ENCODE measurements at regions not wholly inside any gene's neighbourhood (a gene's known extent, or its start where the extent isn't known, plus 50 kb on each side); places are given as distances from the start of the nearest gene placed in this dataset.
"Not testable (repeated sequence)": the region's sequence is repeated elsewhere in the genome, so short reads cannot be mapped to it uniquely, and the experiment has no call there.

GRCh38 chr11:43172477-43172876 is 139.3 kb upstream of the API5 start:
- H4K20me1 ChIP-seq (ENCODE audit: insufficient read depth, low read length) = no peaks in the 10 kb centered on the region
- H3K9ac ChIP-seq (ENCODE audit: low read depth, low read length) = no peak overlapping the region
- no peak overlapping the region for H2AFZ ChIP-seq (ENCODE audit: low read depth, low read length)
- H3K9me3 ChIP-seq (ENCODE audit: insufficient read depth, low read length, severe bottlenecking) = no peaks in the 10 kb centered on the region
- H3K36me3 ChIP-seq (ENCODE audit: insufficient read depth, low read length) = no peaks in the 10 kb centered on the region
- no peaks in the 10 kb centered on the region for H3K79me2 ChIP-seq (ENCODE audit: insufficient read depth, low read length)
- no peaks in the 10 kb centered on the region for H3K4me1 ChIP-seq (ENCODE audit: insufficient read depth, low read length)
- no peak for DNase-seq
- H3K27ac ChIP-seq (ENCODE audit: low read length) = no peak overlapping the region
- H3K4me3 ChIP-seq (ENCODE audit: low read depth in 1 of 2, low read length in 2 of 2) = no peak overlapping the region
- no peak for TF ChIP-seq CTCF (IDR thresholded peaks at IDR 0.05; ENCODE audit: borderline replicate concordance, extremely low read depth, low read length, poor library complexity, severe bottlenecking)
- no peaks in the 10 kb centered on the region for H3K27me3 ChIP-seq (ENCODE audit: insufficient read depth, low read length, poor library complexity)
- ATAC-seq (ENCODE audit: insufficient read depth, low read depth) = no peak
- no peak overlapping the region for H3K4me2 ChIP-seq (ENCODE audit: insufficient read depth, low read length)

- ATAC-seq (ENCODE audit: insufficient read depth, low read depth) (no peak), DNase-seq (no peak)
- Histone ChIP-seq H3K4me1 (ENCODE audit: insufficient read depth, low read length) (no peaks in the 10 kb centered on the region), H2AFZ (ENCODE audit: low read depth, low read length) (no peak overlapping the region), H3K27ac (ENCODE audit: low read length) (no peak overlapping the region), H3K79me2 (ENCODE audit: insufficient read depth, low read length) (no peaks in the 10 kb centered on the region), H3K36me3 (ENCODE audit: insufficient read depth, low read length) (no peaks in the 10 kb centered on the region), H3K27me3 (ENCODE audit: insufficient read depth, low read length, poor library complexity) (no peaks in the 10 kb centered on the region), H3K9me3 (ENCODE audit: insufficient read depth, low read length, severe bottlenecking) (no peaks in the 10 kb centered on the region), H3K4me2 (ENCODE audit: insufficient read depth, low read length) (no peak overlapping the region), H3K4me3 (ENCODE audit: low read depth in 1 of 2, low read length in 2 of 2) (no peak overlapping the region), H3K9ac (ENCODE audit: low read depth, low read length) (no peak overlapping the region), H4K20me1 (ENCODE audit: insufficient read depth, low read length) (no peaks in the 10 kb centered on the region)
- TF ChIP-seq CTCF (IDR thresholded peaks at IDR 0.05; ENCODE audit: borderline replicate concordance, extremely low read depth, low read length, poor library complexity, severe bottlenecking) = no peak
- no peak for TF ChIP-seq EZH2 (IDR thresholded peaks at IDR 0.05; ENCODE audit: borderline replicate concordance, low read depth, low read length, severe bottlenecking)
Measured at GRCh38 chr11:43177975-43178374, 133.8 kb upstream of the API5 start.

- H3K36me3 ChIP-seq (ENCODE audit: insufficient read depth, low read length); H3K79me2 ChIP-seq (ENCODE audit: insufficient read depth, low read length); DNase-seq; H3K4me3 ChIP-seq (ENCODE audit: low read depth in 1 of 2, low read length in 2 of 2); H3K4me2 ChIP-seq (ENCODE audit: insufficient read depth, low read length); H3K27ac ChIP-seq (ENCODE audit: low read length); H3K9me3 ChIP-seq (ENCODE audit: insufficient read depth, low read length, severe bottlenecking); ATAC-seq (ENCODE audit: insufficient read depth, low read depth); H4K20me1 ChIP-seq (ENCODE audit: insufficient read depth, low read length); H3K27me3 ChIP-seq (ENCODE audit: insufficient read depth, low read length, poor library complexity); H3K9ac ChIP-seq (ENCODE audit: low read depth, low read length); H2AFZ ChIP-seq (ENCODE audit: low read depth, low read length); H3K4me1 ChIP-seq (ENCODE audit: insufficient read depth, low read length): not testable (repeated sequence)
Measured at GRCh38 chr11:43194459-43194858, 117.3 kb upstream of the API5 start.

GRCh38 chr11:43197379-43197778 is 114.4 kb upstream of the API5 start:
- peak; percentile 8 for DNase-seq
- no peak for ATAC-seq (ENCODE audit: insufficient read depth, low read depth)
- H3K4me3 ChIP-seq (ENCODE audit: low read depth in 1 of 2, low read length in 2 of 2) = no peak overlapping the region
- H3K36me3 ChIP-seq (ENCODE audit: insufficient read depth, low read length) = no peaks in the 10 kb centered on the region
- H3K27me3 ChIP-seq (ENCODE audit: insufficient read depth, low read length, poor library complexity) = no peaks in the 10 kb centered on the region
- no peak overlapping the region for H3K27ac ChIP-seq (ENCODE audit: low read length)
- H4K20me1 ChIP-seq (ENCODE audit: insufficient read depth, low read length) = no peaks in the 10 kb centered on the region
- no peak overlapping the region for H3K4me2 ChIP-seq (ENCODE audit: insufficient read depth, low read length)
- H3K79me2 ChIP-seq (ENCODE audit: insufficient read depth, low read length) = no peaks in the 10 kb centered on the region
- no peak for TF ChIP-seq CTCF (IDR thresholded peaks at IDR 0.05; ENCODE audit: borderline replicate concordance, extremely low read depth, low read length, poor library complexity, severe bottlenecking)
- no peak for TF ChIP-seq EZH2 (IDR thresholded peaks at IDR 0.05; ENCODE audit: borderline replicate concordance, low read depth, low read length, severe bottlenecking)
- no peak overlapping the region for H3K9ac ChIP-seq (ENCODE audit: low read depth, low read length)
- H3K4me1 ChIP-seq (ENCODE audit: insufficient read depth, low read length) = no peaks in the 10 kb centered on the region
- no peak overlapping the region for H2AFZ ChIP-seq (ENCODE audit: low read depth, low read length)
- H3K9me3 ChIP-seq (ENCODE audit: insufficient read depth, low read length, severe bottlenecking) = no peaks in the 10 kb centered on the region

Data from DND-41 (cell line).